TTC549 (cell line): ENCODE measurements at regions not wholly inside any gene's neighbourhood (a gene's known extent, or its start where the extent isn't known, plus 50 kb on each side); places are given as distances from the start of the nearest gene placed in this dataset.

Experiments
- FAIRE-seq: peaks from 2 replicates; lab custom pipeline; 2012; peaks lifted over from hg19 to GRCh38; lab: Jason Lieb, UNC

- no peak for FAIRE-seq
These were observed 65.4 kb upstream of the NABP1 start for GRCh38 chr2:191612496-191612895.

DNA sequence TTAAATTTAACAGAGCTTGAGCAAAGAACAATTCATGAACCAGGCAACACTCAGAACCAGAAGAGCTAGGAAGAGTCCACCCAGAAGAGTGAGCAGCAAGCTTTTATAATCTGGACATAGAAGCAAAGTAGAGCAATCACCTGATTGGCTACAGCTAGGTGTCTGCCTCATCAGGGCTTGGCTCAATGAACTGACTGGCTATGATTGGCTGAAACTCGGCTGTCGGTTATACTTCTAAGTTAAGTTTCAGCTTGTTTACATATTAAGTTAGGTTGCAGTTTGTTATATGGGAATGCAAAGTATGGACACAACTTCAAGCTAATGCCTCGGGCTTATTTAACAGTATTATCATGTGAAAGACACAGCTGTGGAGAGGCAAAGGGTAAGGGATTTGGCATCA lies 63.2 kb upstream of the NABP1 start:
- no peak for FAIRE-seq

GRCh38 chr2:191615596-191615995 lies 62.3 kb upstream of the NABP1 start:
- no peak for FAIRE-seq

DNA sequence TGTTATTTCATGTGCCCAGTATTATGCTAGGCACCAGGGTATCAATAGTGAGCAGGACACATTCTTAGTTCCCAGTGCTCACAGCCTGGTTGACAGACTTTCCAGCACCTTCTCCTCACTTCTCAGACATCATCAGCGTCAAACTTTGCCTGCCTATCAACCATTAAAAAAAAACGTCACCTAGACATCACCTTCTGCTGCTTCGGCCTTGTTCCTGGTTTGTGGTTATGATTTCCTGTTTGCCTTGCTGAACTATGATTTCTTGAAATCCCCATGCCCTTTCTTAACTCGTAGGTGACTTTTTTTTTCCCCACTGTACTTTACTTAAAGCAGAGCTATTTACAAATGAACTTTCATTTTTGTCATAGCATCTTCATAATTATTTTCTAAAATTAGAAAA lies 60.4 kb upstream of the NABP1 start:
- no peak for FAIRE-seq

- FAIRE-seq = no peak
These were observed 59.7 kb upstream of the NABP1 start for GRCh38 chr2:191618046-191618780.

GRCh38 chr2:191618786-191619185 lies 59.1 kb upstream of the NABP1 start:
- no peak for FAIRE-seq

DNA sequence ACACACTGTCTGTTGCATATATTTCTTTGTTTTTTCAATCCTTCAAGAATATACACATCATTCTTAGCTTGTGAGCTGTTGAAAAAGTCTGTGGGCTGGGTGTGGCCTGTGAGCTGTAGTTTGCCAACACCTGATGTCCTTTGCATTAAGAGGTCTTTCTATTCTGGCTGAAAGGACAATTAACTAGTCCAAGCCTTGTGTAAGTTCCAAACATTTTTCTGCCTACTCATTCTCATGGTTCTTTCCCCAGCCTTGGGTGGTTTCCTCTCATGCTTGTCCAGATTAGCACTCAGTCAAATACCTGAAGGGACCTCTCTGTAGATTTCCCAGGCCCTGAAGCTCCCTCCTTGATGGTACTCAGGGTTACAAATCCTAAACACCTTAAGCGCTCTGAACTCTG lies 57.8 kb upstream of the NABP1 start:
- no peak for FAIRE-seq

- FAIRE-seq = no peak
These were observed 55.3 kb upstream of the NABP1 start for GRCh38 chr2:191622374-191623320.

DNA sequence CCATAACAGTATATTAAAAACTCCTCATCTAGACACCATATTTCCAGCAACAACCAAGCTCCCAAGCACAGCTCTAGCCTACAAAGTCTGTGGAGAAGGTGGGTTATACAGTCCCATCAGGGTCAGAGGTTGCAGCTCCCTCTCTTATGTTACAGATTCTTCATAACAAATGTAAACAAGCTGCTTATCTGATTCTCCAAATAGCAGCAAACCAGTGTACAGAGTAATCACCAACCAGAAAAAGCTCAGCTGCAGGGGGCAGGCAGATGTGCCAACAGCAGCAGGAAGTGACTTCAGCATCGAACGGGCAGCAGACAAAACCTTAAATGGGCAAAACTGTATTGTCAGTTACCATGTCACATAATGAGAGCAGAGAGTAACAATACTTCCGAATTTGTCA lies 52.9 kb upstream of the NABP1 start:
- FAIRE-seq = no peak

- FAIRE-seq = no peak
These were observed 52.5 kb upstream of the NABP1 start for GRCh38 chr2:191625446-191625845.

DNA sequence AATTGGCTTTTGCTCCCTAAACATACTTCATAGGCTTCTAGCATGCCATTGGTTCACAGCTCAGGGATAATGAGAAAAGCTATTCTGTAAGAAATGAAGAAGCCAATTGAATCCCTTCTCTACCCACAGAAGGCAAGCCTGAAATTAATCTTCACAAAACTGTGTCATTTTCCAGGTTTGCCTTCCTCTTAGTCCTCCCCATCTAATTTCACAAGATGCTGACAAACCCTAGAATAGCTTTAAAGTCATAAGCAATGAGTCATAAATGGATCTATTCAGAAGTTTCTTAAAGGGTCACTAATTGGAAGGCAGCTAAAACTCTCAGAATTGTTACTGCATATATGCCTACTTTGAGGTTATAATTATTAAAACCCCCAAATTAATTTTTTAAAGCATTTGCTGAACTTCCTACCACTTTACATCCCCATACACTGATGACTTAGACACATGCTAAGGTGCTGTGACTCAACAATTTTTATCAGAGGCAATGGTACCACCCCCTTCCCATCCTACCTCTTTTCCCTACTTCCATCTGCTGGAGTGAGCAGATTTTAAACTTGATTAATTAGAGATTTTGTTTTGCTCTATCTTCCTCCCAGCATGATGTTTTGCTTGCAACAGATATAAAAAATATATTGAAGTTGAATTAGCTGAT lies 51.3 kb upstream of the NABP1 start:
- no peak for FAIRE-seq

GRCh38 chr2:191627518-191627917 lies 50.4 kb upstream of the NABP1 start:
- FAIRE-seq = no peak
